ENCODE measurements at regions not wholly inside any gene's neighbourhood (a gene's known extent, or its start where the extent isn't known, plus 50 kb on each side); places are given as distances from the start of the nearest gene placed in this dataset.

- Histone ChIP-seq H3K4me3 (no peak overlapping the region), H3K4me1 (no peaks in the 10 kb centered on the region), H3K36me3 (no peaks in the 10 kb centered on the region), H3K27ac (replicated peaks in 1 of 4) (no peak overlapping the region), H3K9me3 (no peaks in the 10 kb centered on the region), H3K27me3 (no peaks in the 10 kb centered on the region)
- DNase-seq (ENCODE audit: extremely low spot score), result no peak
- TF ChIP-seq CTCF (IDR thresholded peaks at IDR 0.05) (no peak), EP300 (IDR thresholded peaks at IDR 0.05) (no peak), POLR2A (IDR thresholded peaks at IDR 0.05; ENCODE audit: low read depth) (no peak), POLR2AphosphoS5 (IDR thresholded peaks at IDR 0.05) (no peak)
- intact Hi-C loops (cut with DNase I), result no loop called here
- 96% methylated on average over 2 of the region's 2 CpGs for whole genome bisulfite sequencing
These were observed 217.6 kb downstream of the PRDM2 start for GRCh38 chr1:13917607-13918006.

- WGBS, result 67% methylated on average over 1 of the region's 1 CpG
- Histone ChIP-seq H3K4me3 (no peak overlapping the region), H3K27ac (replicated peaks in 1 of 4) (no peak overlapping the region), H3K9me3 (no peaks in the 10 kb centered on the region), H3K4me1 (no peaks in the 10 kb centered on the region), H3K36me3 (no peaks in the 10 kb centered on the region), H3K27me3 (no peaks in the 10 kb centered on the region)
- TF ChIP-seq POLR2AphosphoS5 (IDR thresholded peaks at IDR 0.05) (no peak), POLR2A (IDR thresholded peaks at IDR 0.05; ENCODE audit: low read depth) (no peak), CTCF (IDR thresholded peaks at IDR 0.05) (no peak), EP300 (IDR thresholded peaks at IDR 0.05) (no peak)
- no peak for DNase-seq (ENCODE audit: extremely low spot score)
- intact Hi-C loops (cut with DNase I), result no loop called here
These were observed 218.9 kb downstream of the PRDM2 start for GRCh38 chr1:13918862-13919261.

GRCh38 chr1:13921190-13921589, 221.2 kb downstream of the PRDM2 start:
- H3K27ac ChIP-seq (replicated peaks in 1 of 4), result no peak overlapping the region

GRCh38 chr1:13922466-13923110, 222.6 kb downstream of the PRDM2 start:
- intact Hi-C loops (cut with DNase I), result no loop called here
- TF ChIP-seq EP300 (IDR thresholded peaks at IDR 0.05) (no peak), POLR2A (IDR thresholded peaks at IDR 0.05; ENCODE audit: low read depth) (no peak), POLR2AphosphoS5 (IDR thresholded peaks at IDR 0.05) (no peak), CTCF (IDR thresholded peaks at IDR 0.05) (no peak)
- Histone ChIP-seq H3K4me1 (no peaks in the 10 kb centered on the region), H3K4me3 (no peak overlapping the region), H3K27me3 (no peaks in the 10 kb centered on the region), H3K36me3 (no peaks in the 10 kb centered on the region), H3K9me3 (no peaks in the 10 kb centered on the region), H3K27ac (replicated peaks in 1 of 4) (no peak overlapping the region)
- WGBS, result 72% methylated on average over 5 of the region's 5 CpGs
- peak; percentile 60 for DNase-seq (ENCODE audit: extremely low spot score)

More at GRCh38 chr1:13921190-13921589, 221.2 kb downstream of the PRDM2 start:
- WGBS, result 42% methylated on average over 1 of the region's 1 CpG
- H3K4me3 ChIP-seq, result no peak overlapping the region
- no peaks in the 10 kb centered on the region for H3K27me3 ChIP-seq
- peak; percentile 8 for DNase-seq (ENCODE audit: extremely low spot score)
- H3K36me3 ChIP-seq, result no peaks in the 10 kb centered on the region
- TF ChIP-seq EP300 (IDR thresholded peaks at IDR 0.05) (no peak), POLR2A (IDR thresholded peaks at IDR 0.05; ENCODE audit: low read depth) (no peak), POLR2AphosphoS5 (IDR thresholded peaks at IDR 0.05) (no peak), CTCF (IDR thresholded peaks at IDR 0.05) (no peak)
- no peaks in the 10 kb centered on the region for H3K4me1 ChIP-seq
- H3K9me3 ChIP-seq, result no peaks in the 10 kb centered on the region
- intact Hi-C loops (cut with DNase I), result no loop called here

GRCh38 chr1:13926556-13926955, 226.6 kb downstream of the PRDM2 start:
- H3K4me1 ChIP-seq, result peaks cover 0 to 7% (median 3%) of the 10 kb centered on the region in 4 donors
- H3K27me3 ChIP-seq, result no peaks in the 10 kb centered on the region
- H3K9me3 ChIP-seq, result no peaks in the 10 kb centered on the region
- H3K36me3 ChIP-seq, result no peaks in the 10 kb centered on the region
- intact Hi-C loops (cut with DNase I), result no loop called here
- H3K4me3 ChIP-seq, result no peak overlapping the region
- no peak for TF ChIP-seq CTCF (IDR thresholded peaks at IDR 0.05)
- no peak for TF ChIP-seq POLR2A (IDR thresholded peaks at IDR 0.05; ENCODE audit: low read depth)
- no peak for TF ChIP-seq POLR2AphosphoS5 (IDR thresholded peaks at IDR 0.05)
- TF ChIP-seq EP300 (IDR thresholded peaks at IDR 0.05), result no peak
- H3K27ac ChIP-seq (replicated peaks in 1 of 4), result no peak overlapping the region
- no peak for DNase-seq (ENCODE audit: extremely low spot score)
